HepG2 (cell line): ENCODE measurements at regions not wholly inside any gene's neighbourhood (a gene's known extent, or its start where the extent isn't known, plus 50 kb on each side); places are given as distances from the start of the nearest gene placed in this dataset.

Experiments
- CBX5 ChIP-seq: sonication (generic); formaldehyde crosslinking; IDR thresholded peaks from 2 replicates; pipeline ENCODE4 v1.4.0; 2020; ENCODE audit warnings: missing genetic modification reagents, borderline replicate concordance
- CTCF ChIP-seq: sonication (generic); formaldehyde crosslinking; IDR thresholded peaks from 2 replicates; pipeline ENCODE4 v1.5.0; 2020; ENCODE audit warnings: mild to moderate bottlenecking, missing genetic modification reagents, moderate library complexity
- FOXJ3 ChIP-seq: sonication (generic); formaldehyde crosslinking; IDR thresholded peaks from 2 replicates; pipeline ENCODE4 v1.4.0; 2020; ENCODE audit warnings: missing genetic modification reagents, mild to moderate bottlenecking, borderline replicate concordance
- KDM5B ChIP-seq: sonication (generic); formaldehyde crosslinking; IDR thresholded peaks from 2 replicates; pipeline ENCODE4 v1.4.0; 2020; ENCODE audit warnings: missing genetic modification reagents, mild to moderate bottlenecking, borderline replicate concordance
- MYNN ChIP-seq: sonication (generic); formaldehyde crosslinking; IDR thresholded peaks from 2 replicates; pipeline ENCODE4 v1.4.0; 2020; ENCODE audit warnings: mild to moderate bottlenecking, low read depth, missing genetic modification reagents
- PHF8 ChIP-seq: sonication (generic); formaldehyde crosslinking; IDR thresholded peaks from 2 replicates; pipeline ENCODE4 v1.5.0; 2020; ENCODE audit warnings: missing genetic modification reagents
- POLR2A ChIP-seq, 2 experiments: IDR thresholded peaks; 2 replicates each; pipeline ENCODE4 v1.6.1; 2011; ENCODE audit warnings: low read depth in 2 of 2, low read length in 2 of 2, mild to moderate bottlenecking in 1 of 2, moderate library complexity in 1 of 2; ENCODE audit not compliant: insufficient read depth in 1 of 2
- POLR2AphosphoS5 ChIP-seq: IDR thresholded peaks from 2 replicates; pipeline ENCODE4 v1.6.1; 2012; ENCODE audit warnings: low read depth, low read length
- PRPF4 ChIP-seq: fragments of 200-400 bp; formaldehyde crosslinking; IDR thresholded peaks from 2 replicates; pipeline ENCODE4 v1.6.1; 2016; ENCODE audit warnings: low read length, low read depth; ENCODE audit not compliant: poor library complexity, severe bottlenecking
- RFX5 ChIP-seq: IDR thresholded peaks from 2 replicates; pipeline ENCODE4 v1.6.1; 2011; ENCODE audit warnings: low read depth, low read length, improper control_type of control experiment
- TBL1XR1 ChIP-seq: fragments of 150-350 bp; IDR thresholded peaks from 2 replicates; pipeline ENCODE4 v1.6.1; 2014; ENCODE audit warnings: borderline replicate concordance, low read length; ENCODE audit not compliant: partially characterized antibody
- TCF7L2 ChIP-seq: IDR thresholded peaks from 2 replicates; pipeline ENCODE4 v1.6.1; 2011; ENCODE audit warnings: mild to moderate bottlenecking, low read depth, low read length, moderate library complexity
- ZBTB21 ChIP-seq: sonication (generic); formaldehyde crosslinking; IDR thresholded peaks from 2 replicates; pipeline ENCODE4 v1.4.0; 2020; ENCODE audit warnings: missing genetic modification reagents
- ZFYVE20 ChIP-seq: sonication (generic); formaldehyde crosslinking; IDR thresholded peaks from 2 replicates; pipeline ENCODE4 v1.8.0; 2023; ENCODE audit warnings: low read depth, mild to moderate bottlenecking, moderate library complexity, missing genetic modification reagents, borderline replicate concordance

DNA sequence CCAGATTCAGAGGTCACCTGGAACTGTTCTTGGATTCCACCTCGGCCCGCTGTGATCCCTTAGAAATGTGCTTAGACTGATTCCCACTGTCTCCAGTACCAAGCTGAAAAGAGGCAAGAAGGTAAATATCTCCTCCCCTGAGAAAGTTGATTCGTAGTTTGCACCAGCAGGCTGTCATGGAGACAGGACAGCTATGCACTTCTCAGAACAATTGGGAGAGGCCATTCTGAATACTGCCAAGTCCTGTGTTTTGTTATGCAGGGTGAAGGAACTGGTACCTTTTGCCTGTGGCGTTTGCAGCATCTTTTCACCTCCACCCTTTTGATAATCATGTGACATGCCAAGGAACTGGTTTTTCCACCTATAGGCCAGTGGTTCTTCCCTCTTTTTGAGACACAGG is 58.2 kb upstream of the RNGTT start:
- no peak for TF ChIP-seq RFX5
- no peak for TF ChIP-seq TCF7L2
- no peak for TF ChIP-seq PRPF4
- no peak for TF ChIP-seq ZBTB21 (CRISPR knock-in tag)
- no peak for TF ChIP-seq ZFYVE20 (CRISPR knock-in tag)
- TF ChIP-seq TBL1XR1: no peak
- no peak for TF ChIP-seq POLR2AphosphoS5
- TF ChIP-seq CBX5 (CRISPR knock-in tag): no peak
- TF ChIP-seq PHF8: no peak
- TF ChIP-seq CTCF (CRISPR knock-in tag): no peak
- TF ChIP-seq POLR2A (IDR thresholded peaks at IDR 0.05; ENCODE audit: insufficient read depth in 1 of 2, low read depth in 2 of 2, low read length in 2 of 2): no peak
- TF ChIP-seq FOXJ3: no peak
- no peak for TF ChIP-seq MYNN (CRISPR knock-in tag)
- no peak for TF ChIP-seq KDM5B
